Neural progenitor cell (in vitro differentiated cells): ENCODE measurements at regions not wholly inside any gene's neighbourhood (a gene's known extent, or its start where the extent isn't known, plus 50 kb on each side); places are given as distances from the start of the nearest gene placed in this dataset.

Experiments
- DNase-seq: peaks from one replicate; pipeline ENCODE4 v3.0.0-alpha.2; 2016; ENCODE audit warnings: low spot score
- H2AFZ ChIP-seq: fragments of 200-600 bp; sonication (generic); replicated peaks from 2 replicates; pipeline ENCODE4 v1.6.1; 2016; ENCODE audit warnings: antibody characterized with exemption
- H3F3A ChIP-seq: fragments of 200-600 bp; sonication (generic); 2 replicates; pipeline ENCODE4 v1.6.1; 2016; ENCODE audit warnings: antibody characterized with exemption, low read depth
- H3K27ac ChIP-seq: fragments of 200-600 bp; sonication (generic); 2 replicates; pipeline ENCODE4 v1.5.1; 2016; ENCODE audit warnings: mild to moderate bottlenecking
- H3K27me3 ChIP-seq: fragments of 200-600 bp; sonication (generic); 2 replicates; pipeline ENCODE4 v1.6.1; 2016; ENCODE audit warnings: mild to moderate bottlenecking, moderate library complexity
- H3K36me3 ChIP-seq: fragments of 200-600 bp; sonication (generic); 2 replicates; pipeline ENCODE4 v1.5.1; 2016
- H3K4me1 ChIP-seq: fragments of 200-600 bp; sonication (generic); 2 replicates; pipeline ENCODE4 v1.6.1; 2016; ENCODE audit warnings: mixed run types
- H3K4me2 ChIP-seq: fragments of 200-600 bp; sonication (generic); 2 replicates; pipeline ENCODE4 v1.6.1; 2016
- H3K4me3 ChIP-seq: fragments of 200-600 bp; sonication (generic); 2 replicates; pipeline ENCODE4 v1.5.1; 2016
- H3K79me2 ChIP-seq: fragments of 200-600 bp; sonication (generic); 2 replicates; pipeline ENCODE4 v1.6.1; 2016; ENCODE audit warnings: low read depth
- H3K9ac ChIP-seq: fragments of 200-600 bp; sonication (generic); 2 replicates; pipeline ENCODE4 v1.6.1; 2016
- H3K9me3 ChIP-seq: fragments of 200-600 bp; sonication (generic); 2 replicates; pipeline ENCODE4 v1.5.1; 2016; ENCODE audit warnings: low read depth
- H4K20me1 ChIP-seq: fragments of 200-600 bp; sonication (generic); 2 replicates; pipeline ENCODE4 v1.6.1; 2016; ENCODE audit warnings: low read depth
- H3K27ac Mint-ChIP-seq: 3 replicates; pipeline ENCODE4 v1.8.0; 2021; ENCODE audit warnings: mixed read lengths
- H3K27me3 Mint-ChIP-seq: 2 replicates; pipeline ENCODE4 v1.8.0; 2022; ENCODE audit warnings: low read depth, mild to moderate bottlenecking, inconsistent platforms, moderate library complexity, mixed read lengths; ENCODE audit not compliant: insufficient read depth
- H3K36me3 Mint-ChIP-seq: 3 replicates; pipeline ENCODE4 v1.8.0; 2021; ENCODE audit warnings: mixed read lengths
- H3K4me1 Mint-ChIP-seq: 3 replicates; pipeline ENCODE4 v1.8.0; 2021; ENCODE audit warnings: mixed read lengths
- H3K4me3 Mint-ChIP-seq: 3 replicates; pipeline ENCODE4 v1.8.0; 2021; ENCODE audit warnings: mild to moderate bottlenecking, moderate library complexity, mixed read lengths
- H3K9me3 Mint-ChIP-seq: 3 replicates; pipeline ENCODE4 v1.8.0; 2020; ENCODE audit warnings: mixed read lengths
- CTCF ChIP-seq: fragments of 200-600 bp; sonication (generic); IDR thresholded peaks from 2 replicates; pipeline ENCODE4 v1.5.1; 2017; ENCODE audit warnings: antibody characterized with exemption, mild to moderate bottlenecking
- EZH2 ChIP-seq: fragments of 200-600 bp; sonication (generic); IDR thresholded peaks from 2 replicates; pipeline ENCODE4 v1.6.1; 2017; ENCODE audit warnings: antibody characterized with exemption, mild to moderate bottlenecking, moderate library complexity
- EZH2phosphoT487 ChIP-seq: fragments of 200-600 bp; sonication (generic); IDR thresholded peaks from 2 replicates; pipeline ENCODE4 v1.6.1; 2017; ENCODE audit warnings: antibody characterized with exemption

DNA sequence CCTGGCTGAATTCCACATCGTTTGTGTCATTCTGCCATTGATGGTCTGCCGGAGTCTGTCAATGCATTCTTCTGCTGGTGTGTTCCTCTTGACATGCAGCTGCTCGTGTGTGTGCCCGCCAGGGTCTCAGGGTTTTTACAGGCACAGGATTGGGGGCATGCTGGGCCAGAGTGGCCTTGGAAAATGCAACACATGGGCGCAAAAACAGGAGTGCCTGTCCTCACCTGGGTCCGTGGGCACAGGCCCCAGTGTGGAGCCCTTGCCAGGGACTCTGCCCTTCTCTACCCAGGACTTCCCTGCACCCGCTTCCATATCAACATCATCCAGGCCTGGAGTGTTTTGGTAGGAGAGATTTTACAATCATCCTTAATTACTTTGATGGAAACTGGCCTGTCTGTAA is 340.7 kb downstream of the KIF20B start:
- no peak overlapping the region for H3K27ac Mint-ChIP-seq
- no peaks in the 10 kb centered on the region for H3K27me3 ChIP-seq
- no peak overlapping the region for H3K9ac ChIP-seq
- no peaks in the 10 kb centered on the region for H3K4me1 ChIP-seq
- no peak overlapping the region for H3K4me2 ChIP-seq
- H3K36me3 Mint-ChIP-seq, result no peaks in the 10 kb centered on the region
- no peak for DNase-seq
- no peaks in the 10 kb centered on the region for H3K9me3 ChIP-seq
- H4K20me1 ChIP-seq, result no peaks in the 10 kb centered on the region
- no peaks in the 10 kb centered on the region for H3K36me3 ChIP-seq
- TF ChIP-seq EZH2 (no peak), CTCF (no peak), EZH2phosphoT487 (no peak)
- H3K79me2 ChIP-seq, result no peaks in the 10 kb centered on the region
- no peaks in the 10 kb centered on the region for H3K9me3 Mint-ChIP-seq
- H3F3A ChIP-seq, result no peaks in the 10 kb centered on the region
- no peak overlapping the region for H2AFZ ChIP-seq
- H3K27ac ChIP-seq, result no peak overlapping the region
- H3K4me1 Mint-ChIP-seq, result no peaks in the 10 kb centered on the region
- H3K4me3 ChIP-seq, result no peak overlapping the region
- H3K4me3 Mint-ChIP-seq, result no peak overlapping the region
- peaks cover 7% of the 10 kb centered on the region for H3K27me3 Mint-ChIP-seq

- H3K9me3 ChIP-seq, result no peaks in the 10 kb centered on the region
- no peaks in the 10 kb centered on the region for H3F3A ChIP-seq
- no peak overlapping the region for H2AFZ ChIP-seq
- H4K20me1 ChIP-seq, result no peaks in the 10 kb centered on the region
- no peaks in the 10 kb centered on the region for H3K27me3 ChIP-seq
- Mint-ChIP-seq H3K9me3 (peaks cover 12% of the 10 kb centered on the region), H3K36me3 (no peaks in the 10 kb centered on the region), H3K27me3 (no peaks in the 10 kb centered on the region), H3K27ac (no peak overlapping the region), H3K4me3 (no peak overlapping the region), H3K4me1 (no peaks in the 10 kb centered on the region)
- no peak overlapping the region for H3K27ac ChIP-seq
- H3K79me2 ChIP-seq, result no peaks in the 10 kb centered on the region
- no peaks in the 10 kb centered on the region for H3K4me1 ChIP-seq
- TF ChIP-seq EZH2phosphoT487 (no peak), CTCF (no peak), EZH2 (no peak)
- no peak overlapping the region for H3K4me2 ChIP-seq
- H3K36me3 ChIP-seq, result no peaks in the 10 kb centered on the region
- H3K4me3 ChIP-seq, result no peak overlapping the region
- no peak for DNase-seq
- H3K9ac ChIP-seq, result no peak overlapping the region
Measured at GRCh38 chr10:90047243-90047729, 345.9 kb downstream of the KIF20B start.

DNA sequence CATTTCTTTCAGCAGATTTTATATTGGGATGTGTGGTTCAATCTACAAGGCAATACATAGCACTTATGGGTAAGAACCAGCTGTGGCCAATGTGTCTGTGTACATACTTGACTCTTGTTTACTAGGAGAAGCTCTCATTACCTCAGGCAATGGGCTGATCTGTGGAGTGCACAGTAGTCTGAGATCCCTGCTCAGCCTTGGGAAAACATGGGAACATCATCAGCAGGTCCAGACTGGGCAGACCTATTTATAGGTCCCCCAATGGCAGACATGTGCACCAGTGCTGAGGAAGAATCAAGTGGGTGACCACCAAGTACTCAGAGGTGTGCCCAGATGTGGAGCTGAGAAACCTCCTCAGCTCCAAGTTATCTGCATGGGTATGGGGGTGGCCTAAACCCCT is 349.7 kb downstream of the KIF20B start:
- Mint-ChIP-seq H3K27ac (no peak overlapping the region), H3K36me3 (no peaks in the 10 kb centered on the region), H3K27me3 (peaks cover 2% of the 10 kb centered on the region), H3K4me3 (no peak overlapping the region), H3K9me3 (peaks cover 12% of the 10 kb centered on the region), H3K4me1 (no peaks in the 10 kb centered on the region)
- Histone ChIP-seq H3K27ac (no peak overlapping the region), H3K4me3 (no peak overlapping the region), H3K36me3 (no peaks in the 10 kb centered on the region), H3K9ac (no peak overlapping the region), H4K20me1 (no peaks in the 10 kb centered on the region), H3K4me1 (no peaks in the 10 kb centered on the region), H3K79me2 (no peaks in the 10 kb centered on the region), H3K9me3 (no peaks in the 10 kb centered on the region), H2AFZ (no peak overlapping the region), H3F3A (no peaks in the 10 kb centered on the region), H3K4me2 (no peak overlapping the region), H3K27me3 (no peaks in the 10 kb centered on the region)
- TF ChIP-seq CTCF (no peak), EZH2 (no peak), EZH2phosphoT487 (no peak)
- no peak for DNase-seq
